ENCODE measurements at regions not wholly inside any gene's neighbourhood (a gene's known extent, or its start where the extent isn't known, plus 50 kb on each side); places are given as distances from the start of the nearest gene placed in this dataset.
"Not testable (repeated sequence)": the region's sequence is repeated elsewhere in the genome, so short reads cannot be mapped to it uniquely, and the experiment has no call there.

- intact Hi-C loops (cut with micrococcal nuclease; ENCODE audit: unreplicated experiment) = no loop called here
- H3K4me3 Mint-ChIP-seq (ENCODE audit: low read depth, unreplicated experiment) = no peak overlapping the region
- no peaks in the 10 kb centered on the region for H3K4me1 Mint-ChIP-seq (ENCODE audit: low read depth, unreplicated experiment)
- no peak overlapping the region for H3K27ac Mint-ChIP-seq (ENCODE audit: unreplicated experiment)
- no peak for DNase-seq
- no peak for TF ChIP-seq CTCF (IDR thresholded peaks at IDR 0.05; ENCODE audit: unreplicated experiment)
- no peaks in the 10 kb centered on the region for H3K27me3 Mint-ChIP-seq (ENCODE audit: unreplicated experiment)
- H3K36me3 Mint-ChIP-seq (ENCODE audit: insufficient read depth, unreplicated experiment) = no peaks in the 10 kb centered on the region
- no TSS peak for BruUV-seq (replicated peaks)
- peaks cover 5% of the 10 kb centered on the region for H3K9me3 Mint-ChIP-seq (ENCODE audit: low read depth, unreplicated experiment)
- CTCF ChIA-PET = no interaction called here
Measured at GRCh38 chr4:189664693-189665250, 275.9 kb upstream of the FRG1 start.

- BruUV-seq (replicated peaks); H3K4me1 Mint-ChIP-seq (ENCODE audit: low read depth, unreplicated experiment); CTCF ChIA-PET; intact Hi-C loops (cut with micrococcal nuclease; ENCODE audit: unreplicated experiment); H3K27me3 Mint-ChIP-seq (ENCODE audit: unreplicated experiment); H3K27ac Mint-ChIP-seq (ENCODE audit: unreplicated experiment); H3K36me3 Mint-ChIP-seq (ENCODE audit: insufficient read depth, unreplicated experiment); H3K9me3 Mint-ChIP-seq (ENCODE audit: low read depth, unreplicated experiment); H3K4me3 Mint-ChIP-seq (ENCODE audit: low read depth, unreplicated experiment); DNase-seq: not testable (repeated sequence)
Measured at GRCh38 chr4:189665712-189666305, 274.9 kb upstream of the FRG1 start.

- DNase-seq; H3K36me3 Mint-ChIP-seq (ENCODE audit: insufficient read depth, unreplicated experiment); intact Hi-C loops (cut with micrococcal nuclease; ENCODE audit: unreplicated experiment); CTCF ChIA-PET; H3K9me3 Mint-ChIP-seq (ENCODE audit: low read depth, unreplicated experiment); BruUV-seq (replicated peaks); H3K4me1 Mint-ChIP-seq (ENCODE audit: low read depth, unreplicated experiment); H3K27ac Mint-ChIP-seq (ENCODE audit: unreplicated experiment); H3K4me3 Mint-ChIP-seq (ENCODE audit: low read depth, unreplicated experiment); H3K27me3 Mint-ChIP-seq (ENCODE audit: unreplicated experiment): not testable (repeated sequence)
Measured at GRCh38 chr4:189667386-189667785, 273.3 kb upstream of the FRG1 start.

- CTCF ChIA-PET; BruUV-seq (replicated peaks); H3K27ac Mint-ChIP-seq (ENCODE audit: unreplicated experiment); H3K4me3 Mint-ChIP-seq (ENCODE audit: low read depth, unreplicated experiment); H3K4me1 Mint-ChIP-seq (ENCODE audit: low read depth, unreplicated experiment); intact Hi-C loops (cut with micrococcal nuclease; ENCODE audit: unreplicated experiment); H3K9me3 Mint-ChIP-seq (ENCODE audit: low read depth, unreplicated experiment); H3K27me3 Mint-ChIP-seq (ENCODE audit: unreplicated experiment); DNase-seq; H3K36me3 Mint-ChIP-seq (ENCODE audit: insufficient read depth, unreplicated experiment): not testable (repeated sequence)
Measured at GRCh38 chr4:189697675-189698245, 242.9 kb upstream of the FRG1 start.

GRCh38 chr4:189703000-189703399, 237.7 kb upstream of the FRG1 start:
- H3K27ac Mint-ChIP-seq (ENCODE audit: unreplicated experiment); H3K4me1 Mint-ChIP-seq (ENCODE audit: low read depth, unreplicated experiment); H3K4me3 Mint-ChIP-seq (ENCODE audit: low read depth, unreplicated experiment); intact Hi-C loops (cut with micrococcal nuclease; ENCODE audit: unreplicated experiment); DNase-seq; H3K9me3 Mint-ChIP-seq (ENCODE audit: low read depth, unreplicated experiment); CTCF ChIA-PET; H3K36me3 Mint-ChIP-seq (ENCODE audit: insufficient read depth, unreplicated experiment); BruUV-seq (replicated peaks); H3K27me3 Mint-ChIP-seq (ENCODE audit: unreplicated experiment): not testable (repeated sequence)

GRCh38 chr4:189706821-189707220, 233.9 kb upstream of the FRG1 start:
- intact Hi-C loops (cut with micrococcal nuclease; ENCODE audit: unreplicated experiment) = not testable (repeated sequence)

GRCh38 chr4:189707227-189707626, 233.4 kb upstream of the FRG1 start:
- H3K27me3 Mint-ChIP-seq (ENCODE audit: unreplicated experiment); H3K4me1 Mint-ChIP-seq (ENCODE audit: low read depth, unreplicated experiment); BruUV-seq (replicated peaks); H3K27ac Mint-ChIP-seq (ENCODE audit: unreplicated experiment); intact Hi-C loops (cut with micrococcal nuclease; ENCODE audit: unreplicated experiment); CTCF ChIA-PET; DNase-seq; H3K9me3 Mint-ChIP-seq (ENCODE audit: low read depth, unreplicated experiment); H3K4me3 Mint-ChIP-seq (ENCODE audit: low read depth, unreplicated experiment); H3K36me3 Mint-ChIP-seq (ENCODE audit: insufficient read depth, unreplicated experiment): not testable (repeated sequence)

More at GRCh38 chr4:189706821-189707220, 233.9 kb upstream of the FRG1 start:
- H3K27me3 Mint-ChIP-seq (ENCODE audit: unreplicated experiment); H3K27ac Mint-ChIP-seq (ENCODE audit: unreplicated experiment); H3K4me1 Mint-ChIP-seq (ENCODE audit: low read depth, unreplicated experiment); H3K36me3 Mint-ChIP-seq (ENCODE audit: insufficient read depth, unreplicated experiment); DNase-seq; H3K4me3 Mint-ChIP-seq (ENCODE audit: low read depth, unreplicated experiment); CTCF ChIA-PET; BruUV-seq (replicated peaks); H3K9me3 Mint-ChIP-seq (ENCODE audit: low read depth, unreplicated experiment): not testable (repeated sequence)

GRCh38 chr4:189711956-189712355, 228.7 kb upstream of the FRG1 start:
- H3K9me3 Mint-ChIP-seq (ENCODE audit: low read depth, unreplicated experiment); BruUV-seq (replicated peaks); H3K4me1 Mint-ChIP-seq (ENCODE audit: low read depth, unreplicated experiment); H3K27ac Mint-ChIP-seq (ENCODE audit: unreplicated experiment); CTCF ChIA-PET; H3K4me3 Mint-ChIP-seq (ENCODE audit: low read depth, unreplicated experiment); intact Hi-C loops (cut with micrococcal nuclease; ENCODE audit: unreplicated experiment); DNase-seq; H3K36me3 Mint-ChIP-seq (ENCODE audit: insufficient read depth, unreplicated experiment); H3K27me3 Mint-ChIP-seq (ENCODE audit: unreplicated experiment): not testable (repeated sequence)

- H3K4me3 Mint-ChIP-seq (ENCODE audit: low read depth, unreplicated experiment); intact Hi-C loops (cut with micrococcal nuclease; ENCODE audit: unreplicated experiment); H3K36me3 Mint-ChIP-seq (ENCODE audit: insufficient read depth, unreplicated experiment); H3K27me3 Mint-ChIP-seq (ENCODE audit: unreplicated experiment); BruUV-seq (replicated peaks); H3K4me1 Mint-ChIP-seq (ENCODE audit: low read depth, unreplicated experiment); H3K27ac Mint-ChIP-seq (ENCODE audit: unreplicated experiment); CTCF ChIA-PET; DNase-seq: not testable (repeated sequence)
- peaks cover 12% of the 10 kb centered on the region for H3K9me3 Mint-ChIP-seq (ENCODE audit: low read depth, unreplicated experiment)
Measured at GRCh38 chr4:189721016-189721993, 219.4 kb upstream of the FRG1 start.
